Activated gamma-delta T cell treated with Interleukin-2 at 50 U/mL for 16 hours (primary cell): ENCODE measurements at regions not wholly inside any gene's neighbourhood (a gene's known extent, or its start where the extent isn't known, plus 50 kb on each side); places are given as distances from the start of the nearest gene placed in this dataset.

Experiments used
- DNase-seq: peaks from one replicate; pipeline ENCODE4 v3.0.0-alpha.2; 2020

- DNase-seq = no peak
Observed at GRCh38 chr2:2843969-2844548, 513.0 kb upstream of the MYT1L start.

- no peak for DNase-seq
Observed at GRCh38 chr2:2842466-2842865, 511.4 kb upstream of the MYT1L start.

GRCh38 chr2:2840681-2841300, 509.7 kb upstream of the MYT1L start:
- DNase-seq = no peak

GRCh38 chr2:2839782-2840531, 508.9 kb upstream of the MYT1L start:
- DNase-seq = no peak

- DNase-seq = no peak
Observed at GRCh38 chr2:2839393-2839781, 508.3 kb upstream of the MYT1L start.

- DNase-seq = no peak
Observed at GRCh38 chr2:2838548-2838845, 507.4 kb upstream of the MYT1L start.

GRCh38 chr2:2837746-2838547, 506.9 kb upstream of the MYT1L start:
- no peak for DNase-seq

GRCh38 chr2:2836343-2837070, 505.4 kb upstream of the MYT1L start:
- DNase-seq = no peak

GRCh38 chr2:2834516-2835254, 503.6 kb upstream of the MYT1L start:
- DNase-seq = no peak

- DNase-seq = no peak
Observed at GRCh38 chr2:2834105-2834504, 503.0 kb upstream of the MYT1L start.

GRCh38 chr2:2832657-2833056, 501.6 kb upstream of the MYT1L start:
- no peak for DNase-seq

- DNase-seq = no peak
Observed at GRCh38 chr2:2831633-2832032, 500.6 kb upstream of the MYT1L start.

- no peak for DNase-seq
Observed at GRCh38 chr2:2830576-2830975, 499.5 kb upstream of the MYT1L start.

- DNase-seq = no peak
Observed at GRCh38 chr2:2828774-2829368, 497.8 kb upstream of the MYT1L start.

- DNase-seq = no peak
Observed at GRCh38 chr2:2827761-2828221, 496.7 kb upstream of the MYT1L start.

GRCh38 chr2:2827046-2827636, 496.1 kb upstream of the MYT1L start:
- DNase-seq = no peak

GRCh38 chr2:2826621-2827020, 495.5 kb upstream of the MYT1L start:
- no peak for DNase-seq

GRCh38 chr2:2826209-2826551, 495.1 kb upstream of the MYT1L start:
- no peak for DNase-seq

- no peak for DNase-seq
Observed at GRCh38 chr2:2825516-2826208, 494.6 kb upstream of the MYT1L start.

GRCh38 chr2:2825062-2825461, 494.0 kb upstream of the MYT1L start:
- DNase-seq = no peak

- no peak for DNase-seq
Observed at GRCh38 chr2:2824588-2824987, 493.5 kb upstream of the MYT1L start.
